Suprapubic skin (tissue), 4 donors: ENCODE measurements at regions not wholly inside any gene's neighbourhood (a gene's known extent, or its start where the extent isn't known, plus 50 kb on each side); places are given as distances from the start of the nearest gene placed in this dataset.

ENCODE experiments used
- CTCF ChIP-seq, 2 donors: fragments of 200-600 bp in 1 of 2; fragments of 450-650 bp in 1 of 2; sonication (generic) in 1 of 2; IDR thresholded peaks; one replicate each; pipeline ENCODE4 v1.5.1; 2016 to 2019; ENCODE audit warnings: antibody characterized with exemption in 2 of 2, mild to moderate bottlenecking in 1 of 2, moderate library complexity in 1 of 2
- EP300 ChIP-seq: sonication (generic); formaldehyde crosslinking; IDR thresholded peaks from one replicate; pipeline ENCODE4 v1.6.1; 2017; ENCODE audit warnings: antibody characterized with exemption
- POLR2A ChIP-seq, 2 donors: fragments of 450-650 bp; IDR thresholded peaks; one replicate each; pipeline ENCODE4 v1.6.1; 2017; ENCODE audit warnings: antibody characterized with exemption in 2 of 2, mild to moderate bottlenecking in 2 of 2, moderate library complexity in 2 of 2
- POLR2AphosphoS5 ChIP-seq, 3 donors: sonication (generic); formaldehyde crosslinking; IDR thresholded peaks; one replicate each; pipeline ENCODE4 v1.6.1; 2017; ENCODE audit warnings: antibody characterized with exemption in 3 of 3

- TF ChIP-seq CTCF (IDR thresholded peaks at IDR 0.05) (no peak), POLR2A (IDR thresholded peaks at IDR 0.05) (no peak), EP300 (no peak), POLR2AphosphoS5 (IDR thresholded peaks at IDR 0.05) (no peak)
Measured at GRCh38 chr15:62719316-62719715, 323.2 kb upstream of the TPM1 start.
